ENCODE measurements at regions not wholly inside any gene's neighbourhood (a gene's known extent, or its start where the extent isn't known, plus 50 kb on each side); places are given as distances from the start of the nearest gene placed in this dataset.

DNA sequence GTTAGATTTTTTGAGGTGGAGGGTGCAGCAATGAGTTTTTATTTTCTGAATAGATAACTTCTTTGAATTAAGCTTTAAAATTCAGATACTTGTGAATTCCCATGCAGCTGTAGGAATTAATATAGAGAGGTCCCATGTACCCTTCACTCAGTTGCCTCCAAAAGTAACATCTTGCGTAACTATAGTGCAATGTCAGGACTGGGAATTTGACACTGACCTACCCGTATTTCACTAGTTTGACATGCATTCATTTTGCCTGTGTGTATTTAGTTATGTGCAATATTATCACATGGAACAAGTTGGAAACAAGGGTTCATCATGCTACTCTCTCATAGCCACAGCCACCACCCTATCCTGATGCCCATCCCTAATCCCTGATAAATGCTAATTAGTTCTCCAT, 147.1 kb upstream of the IGFBP3 start:
- ChIA-PET CTCF (no interaction called here), POLR2A (no interaction called here)
- Mint-ChIP-seq H3K4me1 (no peaks in the 10 kb centered on the region), H3K4me3 (no peak overlapping the region), H3K27ac (no peak overlapping the region), H3K9me3 (ENCODE audit: insufficient read depth) (no peaks in the 10 kb centered on the region), H3K27me3 (peaks cover 3% of the 10 kb centered on the region)
- no peaks in the 10 kb centered on the region for H3K36me3 ChIP-seq (replicated peaks in 1 of 2; ENCODE audit: control extremely low read depth in 1 of 2, control insufficient read depth in 1 of 2, extremely low read depth in 1 of 2, insufficient read depth in 2 of 2, low read length in 1 of 2)
- WGBS (ENCODE audit: insufficient coverage): no CpG with 5 or more reads among the region's 2 CpGs
- H3K4me1 ChIP-seq (ENCODE audit: control insufficient read depth in 2 of 2, insufficient read depth in 2 of 2, low read length in 2 of 2): no peaks in the 10 kb centered on the region
- H2AFZ ChIP-seq (ENCODE audit: insufficient read depth, low read depth, low read length, poor library complexity, severe bottlenecking): no peak overlapping the region
- no peak overlapping the region for H3K27ac ChIP-seq (ENCODE audit: low read length in 2 of 2)
- no peaks in the 10 kb centered on the region for H3K27me3 ChIP-seq (replicated peaks in 1 of 4; ENCODE audit: control extremely low read depth in 1 of 4, control insufficient read depth in 3 of 4, insufficient read depth in 4 of 4, low read length in 3 of 4)
- ATAC-seq (ENCODE audit: low read depth) (no peak), DNase-seq (no peak)
- H3K9me3 ChIP-seq (ENCODE audit: control extremely low read depth in 1 of 3, control insufficient read depth in 2 of 3, insufficient read depth in 1 of 3, low read length in 2 of 3): no peaks in the 10 kb centered on the region
- H3K4me2 ChIP-seq (replicated peaks; ENCODE audit: low read depth, low read length, poor library complexity, severe bottlenecking): no peak overlapping the region
- TF ChIP-seq, protein P1, sequence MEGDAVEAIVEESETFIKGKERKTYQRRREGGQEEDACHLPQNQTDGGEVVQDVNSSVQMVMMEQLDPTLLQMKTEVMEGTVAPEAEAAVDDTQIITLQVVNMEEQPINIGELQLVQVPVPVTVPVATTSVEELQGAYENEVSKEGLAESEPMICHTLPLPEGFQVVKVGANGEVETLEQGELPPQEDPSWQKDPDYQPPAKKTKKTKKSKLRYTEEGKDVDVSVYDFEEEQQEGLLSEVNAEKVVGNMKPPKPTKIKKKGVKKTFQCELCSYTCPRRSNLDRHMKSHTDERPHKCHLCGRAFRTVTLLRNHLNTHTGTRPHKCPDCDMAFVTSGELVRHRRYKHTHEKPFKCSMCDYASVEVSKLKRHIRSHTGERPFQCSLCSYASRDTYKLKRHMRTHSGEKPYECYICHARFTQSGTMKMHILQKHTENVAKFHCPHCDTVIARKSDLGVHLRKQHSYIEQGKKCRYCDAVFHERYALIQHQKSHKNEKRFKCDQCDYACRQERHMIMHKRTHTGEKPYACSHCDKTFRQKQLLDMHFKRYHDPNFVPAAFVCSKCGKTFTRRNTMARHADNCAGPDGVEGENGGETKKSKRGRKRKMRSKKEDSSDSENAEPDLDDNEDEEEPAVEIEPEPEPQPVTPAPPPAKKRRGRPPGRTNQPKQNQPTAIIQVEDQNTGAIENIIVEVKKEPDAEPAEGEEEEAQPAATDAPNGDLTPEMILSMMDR (IDR thresholded peaks at IDR 0.05): no peak
- TF ChIP-seq EZH2 (IDR thresholded peaks at IDR 0.05; ENCODE audit: borderline replicate concordance, insufficient read depth, low read depth, low read length, poor library complexity, severe bottlenecking): no peak
- no peaks in the 10 kb centered on the region for H3K79me2 ChIP-seq (ENCODE audit: control insufficient read depth, insufficient read depth, low read length)
- intact Hi-C loops (cut with micrococcal nuclease): no loop called here
- H4K20me1 ChIP-seq (ENCODE audit: control insufficient read depth, insufficient read depth, low read length, poor library complexity, severe bottlenecking): no peaks in the 10 kb centered on the region
- no peak overlapping the region for H3K9ac ChIP-seq (ENCODE audit: low read length)
- H3K4me3 ChIP-seq (ENCODE audit: control extremely low read depth in 1 of 5, extremely low read depth in 1 of 5, insufficient read depth in 1 of 5, low read depth in 2 of 5, low read length in 4 of 5): no peak overlapping the region

DNA sequence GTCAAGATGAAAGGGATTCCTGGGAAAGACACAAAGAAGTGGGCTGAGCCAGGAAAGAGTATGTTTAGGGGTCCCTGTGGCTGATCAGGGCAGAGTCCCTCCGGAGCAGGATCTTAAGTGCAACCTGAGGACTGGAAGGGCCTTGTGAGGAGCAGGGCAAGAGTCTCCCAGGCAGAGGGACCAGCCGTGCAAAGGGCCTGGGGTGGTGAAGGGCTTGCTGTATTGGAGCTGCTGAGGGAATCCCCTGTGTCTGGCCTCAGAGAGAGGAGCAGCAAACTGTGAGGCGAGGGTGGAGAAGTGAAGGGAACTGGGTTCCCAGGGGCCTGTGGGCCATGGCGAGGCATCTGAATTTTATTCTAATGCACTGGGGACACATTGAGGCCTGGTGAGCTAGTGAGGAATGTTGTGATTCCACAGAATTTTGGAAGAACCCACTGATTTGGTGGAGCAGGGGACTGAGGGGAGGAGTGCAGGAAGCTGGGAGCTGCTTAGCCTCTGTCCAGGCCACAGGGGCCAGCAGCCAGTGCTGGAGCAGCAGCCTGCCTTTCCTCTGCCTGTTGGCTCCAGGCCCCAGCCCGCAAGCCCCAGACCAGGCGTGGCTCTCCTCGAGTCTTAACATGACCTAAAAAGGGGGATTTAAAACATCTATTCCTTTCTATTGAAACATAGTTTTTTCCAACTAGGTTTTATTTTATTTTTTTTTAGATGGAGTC, 138.4 kb upstream of the IGFBP3 start:
- CTCF ChIA-PET: no interaction called here

More for the DNA sequence above, 138.4 kb upstream of the IGFBP3 start:
- no peaks in the 10 kb centered on the region for H3K9me3 Mint-ChIP-seq (ENCODE audit: insufficient read depth)
- POLR2A ChIA-PET: no interaction called here
- H3K9ac ChIP-seq (ENCODE audit: low read length): no peak overlapping the region
- DNase-seq (no peak), ATAC-seq (ENCODE audit: low read depth) (no peak)
- no peaks in the 10 kb centered on the region for H4K20me1 ChIP-seq (ENCODE audit: control insufficient read depth, insufficient read depth, low read length, poor library complexity, severe bottlenecking)
- no peak overlapping the region for H3K27ac Mint-ChIP-seq
- H3K4me1 ChIP-seq (ENCODE audit: control insufficient read depth in 2 of 2, insufficient read depth in 2 of 2, low read length in 2 of 2): no peaks in the 10 kb centered on the region
- no peaks in the 10 kb centered on the region for H3K27me3 Mint-ChIP-seq
- 90% methylated on average over 6 of the region's 7 CpGs for WGBS (ENCODE audit: insufficient coverage)
- no peaks in the 10 kb centered on the region for H3K4me1 Mint-ChIP-seq
- no peak overlapping the region for H3K27ac ChIP-seq (ENCODE audit: low read length in 2 of 2)
- H3K36me3 ChIP-seq (replicated peaks in 1 of 2; ENCODE audit: control extremely low read depth in 1 of 2, control insufficient read depth in 1 of 2, extremely low read depth in 1 of 2, insufficient read depth in 2 of 2, low read length in 1 of 2): no peaks in the 10 kb centered on the region
- H3K4me3 Mint-ChIP-seq: no peak overlapping the region
- TF ChIP-seq, protein P1 (IDR thresholded peaks at IDR 0.05): no peak
- no peak for TF ChIP-seq EZH2 (IDR thresholded peaks at IDR 0.05; ENCODE audit: borderline replicate concordance, insufficient read depth, low read depth, low read length, poor library complexity, severe bottlenecking)
- no peaks in the 10 kb centered on the region for H3K27me3 ChIP-seq (replicated peaks in 1 of 4; ENCODE audit: control extremely low read depth in 1 of 4, control insufficient read depth in 3 of 4, insufficient read depth in 4 of 4, low read length in 3 of 4)
- no peak overlapping the region for H2AFZ ChIP-seq (ENCODE audit: insufficient read depth, low read depth, low read length, poor library complexity, severe bottlenecking)
- H3K79me2 ChIP-seq (ENCODE audit: control insufficient read depth, insufficient read depth, low read length): no peaks in the 10 kb centered on the region
- no peak overlapping the region for H3K4me2 ChIP-seq (replicated peaks; ENCODE audit: low read depth, low read length, poor library complexity, severe bottlenecking)
- H3K9me3 ChIP-seq (ENCODE audit: control extremely low read depth in 1 of 3, control insufficient read depth in 2 of 3, insufficient read depth in 1 of 3, low read length in 2 of 3): peaks cover 0 to 8% (median 0%) of the 10 kb centered on the region in 3 donors
- intact Hi-C loops (cut with micrococcal nuclease): no loop called here
- H3K4me3 ChIP-seq (ENCODE audit: control extremely low read depth in 1 of 5, extremely low read depth in 1 of 5, insufficient read depth in 1 of 5, low read depth in 2 of 5, low read length in 4 of 5): no peak overlapping the region
